Common myeloid progenitor, CD34-positive (primary cell): ENCODE measurements at regions not wholly inside any gene's neighbourhood (a gene's known extent, or its start where the extent isn't known, plus 50 kb on each side); places are given as distances from the start of the nearest gene placed in this dataset.

ENCODE experiments used
- CTCF ChIA-PET: fragments of 350-600 bp; sonication (Branson Sonifier 250); formaldehyde crosslinking; loops from one replicate; lab custom pipeline; 2021; ENCODE audit warnings: antibody characterized with exemption; lab: Charles Lee
- POLR2A ChIA-PET: fragments of 350-600 bp; sonication (Branson Sonifier 250); formaldehyde crosslinking; loops from one replicate; lab custom pipeline; 2021; ENCODE audit warnings: antibody characterized with exemption; lab: Charles Lee
- DNase-seq, 3 donors: peaks; one replicate each; pipeline versions ENCODE4 v3.0.0 to v3.0.0-alpha.2; 2013
- H3K27ac ChIP-seq, 2 experiments: 1 replicate in 1 of 2; 2 replicates in 1 of 2; pipeline ENCODE4 v1.7.0; 2013; ENCODE audit warnings: inconsistent platforms in 2 of 2, low read length in 2 of 2, mild to moderate bottlenecking in 2 of 2, low read depth in 1 of 2, moderate library complexity in 1 of 2; ENCODE audit not compliant: severe bottlenecking in 2 of 2, insufficient read depth in 1 of 2, poor library complexity in 1 of 2
- H3K27me3 ChIP-seq, 5 experiments: replicated peaks in 2 of 5; 1 replicate in 3 of 5; 2 replicates in 2 of 5; pipeline versions ENCODE4 v1.6.1 to v1.7.0; 2013; ENCODE audit warnings: low read length in 4 of 5, mild to moderate bottlenecking in 2 of 5, moderate library complexity in 2 of 5, inconsistent platforms in 1 of 5; ENCODE audit not compliant: insufficient read depth in 5 of 5, control insufficient read depth in 4 of 5
- H3K36me3 ChIP-seq, 4 experiments: 1 replicate in 2 of 4; 2 replicates in 2 of 4; pipeline versions ENCODE4 v1.6.1 to v1.7.0; 2013; ENCODE audit warnings: low read length in 3 of 4, control low read depth in 1 of 4, mild to moderate bottlenecking in 1 of 4; ENCODE audit not compliant: control insufficient read depth in 4 of 4, insufficient read depth in 4 of 4
- H3K4me1 ChIP-seq, 4 experiments: 1 replicate in 3 of 4; 2 replicates in 1 of 4; pipeline versions ENCODE4 v1.6.1 to v1.7.1; 2013; ENCODE audit warnings: low read length in 3 of 4, mild to moderate bottlenecking in 3 of 4, control low read depth in 1 of 4, inconsistent platforms in 1 of 4, moderate library complexity in 1 of 4; ENCODE audit not compliant: control insufficient read depth in 4 of 4, insufficient read depth in 4 of 4; ENCODE audit errors: control extremely low read depth in 1 of 4
- H3K4me3 ChIP-seq, 7 experiments: 1 replicate in 4 of 7; 2 replicates in 3 of 7; pipeline versions ENCODE4 v1.5.1 to v1.7.0; 2013; ENCODE audit warnings: mild to moderate bottlenecking in 7 of 7, low read length in 6 of 7, moderate library complexity in 6 of 7, inconsistent platforms in 2 of 7, low read depth in 2 of 7, control low read depth in 1 of 7; ENCODE audit not compliant: insufficient read depth in 4 of 7, control insufficient read depth in 1 of 7; ENCODE audit errors: extremely low read depth in 1 of 7
- H3K9me3 ChIP-seq, 5 experiments: 1 replicate in 4 of 5; 2 replicates in 1 of 5; pipeline versions ENCODE4 v1.6.1 to v1.7.1; 2013; ENCODE audit warnings: low read length in 4 of 5, mild to moderate bottlenecking in 2 of 5, inconsistent platforms in 1 of 5, low read depth in 1 of 5, moderate library complexity in 1 of 5; ENCODE audit not compliant: control insufficient read depth in 4 of 5, insufficient read depth in 2 of 5; ENCODE audit errors: control extremely low read depth in 1 of 5
- WGBS: methylation state at CpG from one replicate; pipeline ENCODE4 v1.1.5; 2013; ENCODE audit not compliant: insufficient coverage; 5-methylcytosine and 5-hydroxymethylcytosine counted together

DNA sequence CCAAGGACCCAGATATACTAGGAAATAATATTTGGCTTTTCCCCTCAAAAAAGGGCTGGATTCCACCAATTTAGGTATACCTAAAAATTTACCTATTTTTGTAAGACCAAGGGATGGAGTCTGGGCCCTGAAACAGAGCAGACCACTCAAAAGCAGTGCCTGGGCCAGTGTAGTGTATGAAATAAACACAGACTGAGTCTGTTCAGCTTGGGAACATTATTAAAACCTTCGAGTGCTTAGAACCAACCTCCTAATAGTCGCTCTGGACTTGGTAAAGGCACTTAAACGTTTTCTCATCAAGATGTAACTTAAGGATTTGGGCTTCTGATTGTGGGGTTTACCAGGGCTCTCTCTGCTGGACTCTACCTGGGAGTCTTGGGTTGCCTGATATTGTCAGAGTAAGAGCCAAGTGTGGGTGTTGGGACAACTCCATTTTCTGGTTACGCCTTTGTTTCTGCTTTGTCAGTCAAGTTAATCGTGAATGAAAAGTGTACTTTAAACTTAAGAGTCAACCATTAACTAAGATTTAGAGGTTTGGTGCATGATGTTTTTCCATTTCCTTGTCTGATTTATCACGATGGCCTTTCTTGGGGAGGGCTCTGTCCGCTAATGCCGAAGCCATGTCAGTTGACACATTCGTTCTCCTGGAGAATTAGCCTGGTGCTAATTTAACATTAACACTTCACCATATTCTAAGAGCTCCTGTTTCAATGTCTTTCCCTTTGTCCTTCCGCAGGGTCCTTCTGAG is 221.0 kb upstream of the TPM1 start:
- Histone ChIP-seq H3K27ac (no peak overlapping the region), H3K27me3 (no peaks in the 10 kb centered on the region), H3K9me3 (no peaks in the 10 kb centered on the region), H3K4me1 (no peaks in the 10 kb centered on the region), H3K4me3 (no peak overlapping the region), H3K36me3 (no peaks in the 10 kb centered on the region)
- WGBS = 96% methylated on average over 8 of the region's 10 CpGs
- DNase-seq = no peak
- CTCF ChIA-PET = no interaction called here
- POLR2A ChIA-PET = no interaction called here

DNA sequence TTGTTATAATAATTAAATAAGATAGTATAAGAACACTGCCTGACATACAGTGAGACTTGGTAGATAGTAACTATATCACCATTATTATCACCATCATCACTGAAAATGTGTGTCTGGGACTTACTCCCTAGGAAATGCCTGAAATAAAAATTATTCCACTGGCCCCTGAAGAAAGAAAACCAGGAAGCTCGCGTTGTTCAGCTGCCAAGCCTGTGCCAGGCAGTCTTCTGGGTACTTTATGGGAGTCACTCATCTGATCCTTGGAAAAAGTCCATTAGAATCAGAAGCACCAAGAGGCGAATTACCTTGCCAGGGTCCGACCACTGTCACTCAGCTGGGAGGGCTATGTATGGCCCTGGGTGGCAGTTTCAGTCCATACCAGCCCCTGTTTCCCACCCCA is 220.3 kb upstream of the TPM1 start:
- no peak overlapping the region for H3K27ac ChIP-seq
- no peaks in the 10 kb centered on the region for H3K27me3 ChIP-seq
- H3K36me3 ChIP-seq = no peaks in the 10 kb centered on the region
- ChIA-PET POLR2A (no interaction called here), CTCF (no interaction called here)
- DNase-seq = no peak
- 98% methylated on average over 4 of the region's 4 CpGs for WGBS
- no peak overlapping the region for H3K4me3 ChIP-seq
- no peaks in the 10 kb centered on the region for H3K9me3 ChIP-seq
- H3K4me1 ChIP-seq = no peaks in the 10 kb centered on the region

DNA sequence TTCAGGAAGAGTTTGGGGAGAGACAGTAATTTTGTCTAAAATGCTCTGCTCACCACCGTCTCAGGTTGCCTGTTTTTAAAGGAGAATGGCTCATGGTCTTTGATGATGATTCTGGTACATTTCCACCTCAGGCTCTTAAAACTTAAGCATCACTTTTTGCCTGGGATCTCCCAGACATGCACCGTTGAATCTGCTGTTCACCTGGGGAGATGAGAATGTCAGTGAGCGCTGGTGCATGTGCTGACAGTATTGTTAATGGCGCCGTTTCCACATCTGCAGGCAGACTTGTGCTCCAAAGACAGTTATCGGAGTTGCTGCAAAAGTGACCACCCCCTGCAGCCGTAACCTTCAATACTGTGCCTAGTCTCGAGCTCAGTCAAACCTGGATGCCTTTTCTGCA is 219.0 kb upstream of the TPM1 start:
- 98% methylated on average over 6 of the region's 8 CpGs for WGBS
- Histone ChIP-seq H3K36me3 (no peaks in the 10 kb centered on the region), H3K4me1 (no peaks in the 10 kb centered on the region), H3K4me3 (no peak overlapping the region), H3K27me3 (no peaks in the 10 kb centered on the region), H3K27ac (no peak overlapping the region), H3K9me3 (no peaks in the 10 kb centered on the region)
- DNase-seq = no peak
- ChIA-PET CTCF (no interaction called here), POLR2A (no interaction called here)

- no peak for DNase-seq
- H3K9me3 ChIP-seq = no peaks in the 10 kb centered on the region
- POLR2A ChIA-PET = no interaction called here
Measured at GRCh38 chr15:62824111-62825015, 218.2 kb upstream of the TPM1 start.

DNA sequence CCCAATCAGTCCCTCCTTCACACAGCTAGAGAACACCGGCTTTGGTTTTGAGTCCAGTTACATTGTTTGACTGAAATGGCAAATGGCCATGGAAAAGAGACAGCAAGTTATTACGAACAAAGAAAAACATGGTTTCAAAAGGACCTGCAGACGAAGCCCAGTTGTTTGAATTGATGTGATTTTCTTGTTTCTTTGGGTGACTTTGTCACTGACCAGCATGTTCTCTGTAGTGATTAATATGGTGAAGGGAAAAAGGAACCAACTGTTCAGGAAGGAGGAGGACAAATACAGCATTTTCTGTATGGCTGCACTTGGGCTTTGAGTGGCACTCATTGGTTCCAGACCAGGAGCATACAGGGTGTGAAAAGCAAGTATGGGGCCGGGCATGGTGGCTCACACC is 217.4 kb upstream of the TPM1 start:
- H3K27ac ChIP-seq = no peak overlapping the region
- H3K9me3 ChIP-seq = no peaks in the 10 kb centered on the region
- no peak overlapping the region for H3K4me3 ChIP-seq
- no peaks in the 10 kb centered on the region for H3K36me3 ChIP-seq
- no peaks in the 10 kb centered on the region for H3K27me3 ChIP-seq
- CTCF ChIA-PET = interaction anchor here (1.4 kb wide), 1 partner anchor 184 kb away, joined by 3 read pairs; no protein-coding TSS in a partner anchor
- DNase-seq = no peak
- POLR2A ChIA-PET = interaction anchor here (0.6 kb wide), 1 partner anchor 546 kb away, joined by 3 read pairs; no protein-coding TSS in a partner anchor
- WGBS = 100% methylated on average over 3 of the region's 4 CpGs
- no peaks in the 10 kb centered on the region for H3K4me1 ChIP-seq

More at GRCh38 chr15:62824111-62825015, 218.2 kb upstream of the TPM1 start:
- no peaks in the 10 kb centered on the region for H3K4me1 ChIP-seq
- CTCF ChIA-PET = interaction anchor here (1.4 kb wide), 1 partner anchor 183 kb away, joined by 3 read pairs; no protein-coding TSS in a partner anchor
- no peaks in the 10 kb centered on the region for H3K27me3 ChIP-seq
- no peak overlapping the region for H3K4me3 ChIP-seq
- H3K27ac ChIP-seq = no peak overlapping the region
- 100% methylated on average over 1 of the region's 2 CpGs for WGBS
- H3K36me3 ChIP-seq = no peaks in the 10 kb centered on the region

- Histone ChIP-seq H3K36me3 (no peaks in the 10 kb centered on the region), H3K4me3 (no peak overlapping the region), H3K9me3 (no peaks in the 10 kb centered on the region), H3K27ac (no peak overlapping the region), H3K4me1 (no peaks in the 10 kb centered on the region), H3K27me3 (no peaks in the 10 kb centered on the region)
- ChIA-PET CTCF (no interaction called here), POLR2A (no interaction called here)
- WGBS = no CpG with 5 or more reads among the region's 1 CpG
- no peak for DNase-seq
Measured at GRCh38 chr15:62826561-62826960, 216.0 kb upstream of the TPM1 start.

DNA sequence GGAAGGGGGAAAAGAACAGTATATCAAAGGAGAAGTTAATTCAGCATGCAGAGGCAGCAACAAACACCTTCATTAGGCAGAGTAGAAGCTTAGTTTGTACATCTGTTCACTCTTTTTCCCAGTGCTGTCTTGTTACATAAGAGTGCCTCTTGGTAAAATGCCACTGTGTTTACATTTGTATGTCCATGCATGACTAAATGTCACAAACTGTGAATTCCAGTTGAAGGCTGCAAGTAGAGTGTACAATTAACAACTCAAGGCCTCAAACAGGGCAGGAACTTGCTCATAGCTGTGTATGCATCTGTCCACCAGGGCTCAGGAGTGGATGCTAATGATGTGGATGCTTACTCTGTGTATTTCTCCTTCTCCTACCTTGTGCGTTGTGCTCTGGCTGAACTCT is 214.2 kb upstream of the TPM1 start:
- no peak for DNase-seq
- POLR2A ChIA-PET = no interaction called here
- Histone ChIP-seq H3K27me3 (no peaks in the 10 kb centered on the region), H3K9me3 (no peaks in the 10 kb centered on the region), H3K36me3 (no peaks in the 10 kb centered on the region), H3K4me3 (no peak overlapping the region), H3K4me1 (no peaks in the 10 kb centered on the region), H3K27ac (no peak overlapping the region)
- no CpG with 5 or more reads among the region's 1 CpG for WGBS
- CTCF ChIA-PET = interaction anchor here (0.6 kb wide), 1 partner anchor 298 kb away, joined by 3 read pairs; no protein-coding TSS in a partner anchor
